ENCODE measurements at regions not wholly inside any gene's neighbourhood (a gene's known extent, or its start where the extent isn't known, plus 50 kb on each side); places are given as distances from the start of the nearest gene placed in this dataset.

DNA sequence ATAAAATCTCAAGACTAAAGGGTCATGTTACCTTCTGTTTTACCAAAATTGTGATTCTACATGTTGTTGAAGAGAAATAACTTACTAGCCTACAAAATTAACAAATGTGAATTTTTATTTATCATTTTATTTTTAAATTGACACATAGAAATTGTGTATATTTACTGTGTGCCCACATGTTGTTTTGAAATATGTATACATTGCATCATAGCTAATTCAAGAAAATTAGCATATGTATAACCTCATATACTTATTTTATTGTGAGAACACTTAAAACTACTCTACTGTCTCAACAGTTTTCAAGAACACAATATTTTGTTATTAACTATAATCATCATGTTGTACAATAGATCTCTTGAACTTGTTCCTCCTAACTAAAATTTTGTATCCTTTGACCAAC is 177.8 kb downstream of the EPM2A start:
- BruUV-seq (replicated peaks): no TSS peak
- no peaks in the 10 kb centered on the region for H3K27me3 ChIP-seq (replicated peaks; ENCODE audit: insufficient read depth, low read depth, low read length, poor library complexity)
- ChIA-PET POLR2A (ENCODE audit: low non-redundant PET) (no interaction called here), CTCF (no interaction called here)
- intact Hi-C loops (cut with micrococcal nuclease; ENCODE audit: unreplicated experiment): no loop called here
- TF ChIP-seq, protein P1, sequence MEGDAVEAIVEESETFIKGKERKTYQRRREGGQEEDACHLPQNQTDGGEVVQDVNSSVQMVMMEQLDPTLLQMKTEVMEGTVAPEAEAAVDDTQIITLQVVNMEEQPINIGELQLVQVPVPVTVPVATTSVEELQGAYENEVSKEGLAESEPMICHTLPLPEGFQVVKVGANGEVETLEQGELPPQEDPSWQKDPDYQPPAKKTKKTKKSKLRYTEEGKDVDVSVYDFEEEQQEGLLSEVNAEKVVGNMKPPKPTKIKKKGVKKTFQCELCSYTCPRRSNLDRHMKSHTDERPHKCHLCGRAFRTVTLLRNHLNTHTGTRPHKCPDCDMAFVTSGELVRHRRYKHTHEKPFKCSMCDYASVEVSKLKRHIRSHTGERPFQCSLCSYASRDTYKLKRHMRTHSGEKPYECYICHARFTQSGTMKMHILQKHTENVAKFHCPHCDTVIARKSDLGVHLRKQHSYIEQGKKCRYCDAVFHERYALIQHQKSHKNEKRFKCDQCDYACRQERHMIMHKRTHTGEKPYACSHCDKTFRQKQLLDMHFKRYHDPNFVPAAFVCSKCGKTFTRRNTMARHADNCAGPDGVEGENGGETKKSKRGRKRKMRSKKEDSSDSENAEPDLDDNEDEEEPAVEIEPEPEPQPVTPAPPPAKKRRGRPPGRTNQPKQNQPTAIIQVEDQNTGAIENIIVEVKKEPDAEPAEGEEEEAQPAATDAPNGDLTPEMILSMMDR (conservative IDR thresholded peaks at IDR 0.05; ENCODE audit: low read depth, low read length): no peak
- no peak for DNase-seq (ENCODE audit: low spot score)
- no peaks in the 10 kb centered on the region for H3K36me3 ChIP-seq (ENCODE audit: insufficient read depth, low read length, poor library complexity, severe bottlenecking)
- no peaks in the 10 kb centered on the region for H3K4me1 ChIP-seq (ENCODE audit: insufficient read depth, low read length, poor library complexity, severe bottlenecking)
- H3K9me3 ChIP-seq (ENCODE audit: low read depth, low read length, poor library complexity, severe bottlenecking): no peaks in the 10 kb centered on the region
- H3K4me3 ChIP-seq (ENCODE audit: low read depth, low read length, poor library complexity, severe bottlenecking): no peak overlapping the region
- H3K27ac ChIP-seq (ENCODE audit: low read depth, low read length, poor library complexity, severe bottlenecking): no peak overlapping the region

DNA sequence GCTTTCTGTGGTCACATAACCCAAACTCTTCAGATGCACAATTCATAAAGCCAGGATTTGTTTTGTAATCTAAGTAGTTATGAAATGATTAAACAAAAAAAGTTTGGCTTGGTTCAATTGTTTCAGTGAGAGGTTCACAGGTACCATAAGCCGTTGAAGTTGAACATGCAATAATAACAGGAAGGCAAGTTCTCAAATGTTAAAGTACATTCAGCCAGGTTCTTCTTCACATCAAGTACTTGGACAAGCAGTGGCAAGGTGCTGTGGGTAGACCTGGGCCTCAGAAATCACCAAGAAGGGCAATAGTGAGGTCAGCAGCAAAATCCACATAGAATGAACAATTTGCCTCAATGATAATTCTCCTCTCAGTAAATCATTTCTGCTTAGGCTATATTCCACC is 175.5 kb downstream of the EPM2A start:
- ChIA-PET CTCF (no interaction called here), POLR2A (ENCODE audit: low non-redundant PET) (no interaction called here)
- Histone ChIP-seq H3K27me3 (replicated peaks; ENCODE audit: insufficient read depth, low read depth, low read length, poor library complexity) (no peaks in the 10 kb centered on the region), H3K9me3 (ENCODE audit: low read depth, low read length, poor library complexity, severe bottlenecking) (no peaks in the 10 kb centered on the region), H3K36me3 (ENCODE audit: insufficient read depth, low read length, poor library complexity, severe bottlenecking) (no peaks in the 10 kb centered on the region), H3K4me3 (ENCODE audit: low read depth, low read length, poor library complexity, severe bottlenecking) (no peak overlapping the region), H3K27ac (ENCODE audit: low read depth, low read length, poor library complexity, severe bottlenecking) (no peak overlapping the region), H3K4me1 (ENCODE audit: insufficient read depth, low read length, poor library complexity, severe bottlenecking) (no peaks in the 10 kb centered on the region)
- intact Hi-C loops (cut with micrococcal nuclease; ENCODE audit: unreplicated experiment): no loop called here
- no peak for DNase-seq (ENCODE audit: low spot score)
- BruUV-seq (replicated peaks): no TSS peak
- TF ChIP-seq, protein P1 (conservative IDR thresholded peaks at IDR 0.05; ENCODE audit: low read depth, low read length): no peak

DNA sequence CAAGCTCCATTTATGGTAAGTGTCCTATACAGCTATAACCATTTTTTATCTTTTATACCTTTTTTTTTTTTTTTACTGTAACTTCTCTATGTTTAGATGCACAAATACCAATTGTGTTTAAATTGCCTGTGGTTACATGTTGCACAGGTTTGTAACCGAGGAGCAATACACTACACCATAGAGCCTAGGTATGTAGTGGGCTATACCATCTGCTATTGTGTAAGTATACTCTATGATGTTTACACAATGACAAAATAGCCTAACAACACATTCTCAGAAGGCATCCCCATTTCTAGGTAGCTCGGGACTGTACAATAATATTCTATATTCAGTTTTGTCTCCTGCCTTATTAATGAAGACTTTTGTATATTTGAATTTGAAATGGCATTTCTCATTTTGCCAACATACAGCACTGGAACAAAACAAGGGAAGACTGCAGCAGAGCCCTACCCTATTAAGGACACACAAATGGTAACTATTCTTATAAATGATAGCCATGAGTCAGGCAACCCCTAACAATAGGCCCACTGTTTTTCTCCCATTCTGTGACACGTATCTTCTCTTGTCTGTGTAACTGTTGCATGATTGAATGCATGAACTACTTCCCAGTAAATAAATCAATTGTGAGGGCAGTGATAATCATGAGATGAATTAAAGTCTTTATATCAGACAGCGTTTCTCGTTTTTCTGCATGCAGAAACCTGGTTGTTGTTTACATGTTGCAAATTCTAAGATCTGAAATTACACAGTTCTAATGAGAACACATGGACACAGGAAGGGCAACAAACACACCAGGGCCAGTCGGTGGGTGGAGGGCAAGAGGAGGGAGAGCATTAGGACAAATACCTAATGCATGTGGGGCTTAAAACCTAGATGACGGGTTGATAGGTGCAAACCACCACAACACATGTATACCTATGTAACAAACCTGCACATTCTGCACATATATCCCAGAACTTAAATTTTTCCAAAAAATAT is 173.9 kb downstream of the EPM2A start:
- POLR2A ChIA-PET (ENCODE audit: low non-redundant PET): interaction anchor here (0.7 kb wide), 1 partner anchor 89 kb away, joined by 3 read pairs; no protein-coding TSS in a partner anchor
- intact Hi-C loops (cut with micrococcal nuclease; ENCODE audit: unreplicated experiment): no loop called here
- no peaks in the 10 kb centered on the region for H3K9me3 ChIP-seq (ENCODE audit: low read depth, low read length, poor library complexity, severe bottlenecking)
- H3K4me1 ChIP-seq (ENCODE audit: insufficient read depth, low read length, poor library complexity, severe bottlenecking): no peaks in the 10 kb centered on the region
- H3K27ac ChIP-seq (ENCODE audit: low read depth, low read length, poor library complexity, severe bottlenecking): no peak overlapping the region
- CTCF ChIA-PET: no interaction called here
- no TSS peak for BruUV-seq (replicated peaks)
- no peaks in the 10 kb centered on the region for H3K27me3 ChIP-seq (replicated peaks; ENCODE audit: insufficient read depth, low read depth, low read length, poor library complexity)
- no peak overlapping the region for H3K4me3 ChIP-seq (ENCODE audit: low read depth, low read length, poor library complexity, severe bottlenecking)
- no peak for DNase-seq (ENCODE audit: low spot score)
- no peak for TF ChIP-seq EZH2 (IDR thresholded peaks at IDR 0.05; ENCODE audit: borderline replicate concordance, low read depth, low read length, poor library complexity, severe bottlenecking)
- TF ChIP-seq, protein P1 (conservative IDR thresholded peaks at IDR 0.05; ENCODE audit: low read depth, low read length): no peak
- no peaks in the 10 kb centered on the region for H3K36me3 ChIP-seq (ENCODE audit: insufficient read depth, low read length, poor library complexity, severe bottlenecking)
